ENCODE measurements at regions not wholly inside any gene's neighbourhood (a gene's known extent, or its start where the extent isn't known, plus 50 kb on each side); places are given as distances from the start of the nearest gene placed in this dataset.

- TF ChIP-seq EZH2phosphoT487 (IDR thresholded peaks at IDR 0.05; ENCODE audit: low read length), result no peak
- TF ChIP-seq EZH2 (optimal IDR thresholded peaks at IDR 0.05; ENCODE audit: low read depth, low read length), result no peak
- no peak for TF ChIP-seq CTCF (IDR thresholded peaks at IDR 0.05; ENCODE audit: low read length)
- no peak overlapping the region for H3K4me3 ChIP-seq (ENCODE audit: low read length)
- no peaks in the 10 kb centered on the region for H3K27me3 ChIP-seq (replicated peaks; ENCODE audit: insufficient read depth, low read length)
- no peak overlapping the region for H3K9ac ChIP-seq (ENCODE audit: low read length)
- no peak overlapping the region for H2AFZ ChIP-seq (ENCODE audit: low read length)
- H3K4me2 ChIP-seq (ENCODE audit: low read depth, low read length), result no peak overlapping the region
- no peaks in the 10 kb centered on the region for H3K9me2 ChIP-seq (replicated peaks; ENCODE audit: insufficient read depth, low read length)
- H3K27ac ChIP-seq (ENCODE audit: low read length), result no peak overlapping the region
- no peaks in the 10 kb centered on the region for H3K9me3 ChIP-seq (replicated peaks; ENCODE audit: insufficient read depth, low read length)
- H3F3A ChIP-seq (ENCODE audit: insufficient read depth, low read length), result no peaks in the 10 kb centered on the region
- H3K36me3 ChIP-seq (replicated peaks; ENCODE audit: insufficient read depth, low read length), result no peaks in the 10 kb centered on the region
- no peaks in the 10 kb centered on the region for H4K20me1 ChIP-seq (ENCODE audit: insufficient read depth, low read length)
- no peaks in the 10 kb centered on the region for H3K79me2 ChIP-seq (ENCODE audit: low read length)
- no peaks in the 10 kb centered on the region for H3K4me1 ChIP-seq (ENCODE audit: low read length)
- DNase-seq, result no peak
Observed at GRCh38 chr15:62779899-62780298, 262.6 kb upstream of the TPM1 start.

DNA sequence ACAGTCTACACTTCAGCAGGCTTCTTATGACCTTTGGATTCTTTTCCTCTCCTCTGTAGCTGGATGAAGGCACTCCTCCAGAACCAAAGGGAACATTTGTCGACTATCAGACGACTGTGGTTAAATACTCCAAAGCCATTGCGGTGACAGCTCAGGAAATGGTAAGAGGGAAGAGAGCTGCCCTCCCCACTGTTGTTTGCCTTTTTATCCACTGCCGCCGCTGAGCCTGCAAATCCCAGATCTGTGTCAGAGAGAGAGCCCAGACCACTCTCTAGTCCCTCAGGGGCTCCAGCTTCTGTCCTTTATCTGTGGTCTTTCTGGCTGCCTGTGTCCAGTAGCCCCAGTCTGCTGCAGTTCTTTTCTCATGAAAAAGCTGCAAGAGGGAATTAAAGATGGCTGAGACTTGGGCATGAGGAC, 261.5 kb upstream of the TPM1 start:
- no peaks in the 10 kb centered on the region for H3K27me3 ChIP-seq (replicated peaks; ENCODE audit: insufficient read depth, low read length)
- H2AFZ ChIP-seq (ENCODE audit: low read length), result no peak overlapping the region
- no peak overlapping the region for H3K4me2 ChIP-seq (ENCODE audit: low read depth, low read length)

DNA sequence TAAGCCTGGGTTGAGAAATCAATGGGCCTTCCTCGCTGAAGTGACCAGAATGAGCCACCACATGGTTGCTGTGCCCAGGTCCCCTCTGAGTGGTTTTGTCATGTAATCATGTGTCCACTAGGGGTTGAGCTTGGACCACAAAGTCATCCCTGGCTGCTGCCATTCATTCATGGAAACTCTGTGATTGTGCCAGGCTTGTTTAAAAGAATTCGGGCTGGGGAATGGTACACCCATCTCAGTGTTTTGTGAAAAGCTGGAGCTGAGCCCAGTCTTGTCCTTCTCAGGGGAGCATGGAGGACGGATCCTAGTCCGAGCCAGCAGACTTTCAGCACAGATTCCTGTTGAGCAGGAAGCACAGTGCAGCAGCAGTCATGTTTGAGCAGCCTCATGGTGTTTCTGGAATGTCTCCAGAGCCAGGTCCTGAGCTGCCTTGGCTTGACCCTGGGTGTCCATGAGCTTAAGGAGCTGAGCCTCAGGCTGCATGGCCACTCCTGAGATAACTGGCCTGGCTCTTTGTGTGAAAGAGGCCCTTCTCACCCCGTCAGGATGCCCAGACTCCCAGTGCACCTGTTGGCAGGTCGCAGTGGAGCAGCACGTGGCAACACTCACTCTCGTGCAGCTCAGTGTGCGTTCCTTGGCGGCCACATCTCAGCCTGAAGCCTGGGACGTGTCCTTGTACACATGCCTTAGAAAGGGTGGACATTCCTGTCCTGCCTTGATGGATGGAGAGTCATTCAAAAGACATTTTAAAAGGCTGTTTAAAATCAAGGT, 260.3 kb upstream of the TPM1 start:
- TF ChIP-seq EZH2phosphoT487 (IDR thresholded peaks at IDR 0.05; ENCODE audit: low read length) (no peak), EZH2 (optimal IDR thresholded peaks at IDR 0.05; ENCODE audit: low read depth, low read length) (no peak), CTCF (IDR thresholded peaks at IDR 0.05; ENCODE audit: low read length) (peak; percentile 51)
- no peaks in the 10 kb centered on the region for H4K20me1 ChIP-seq (ENCODE audit: insufficient read depth, low read length)
- H3K4me1 ChIP-seq (ENCODE audit: low read length), result no peaks in the 10 kb centered on the region
- no peaks in the 10 kb centered on the region for H3K27me3 ChIP-seq (replicated peaks; ENCODE audit: insufficient read depth, low read length)
- H3K9me3 ChIP-seq (replicated peaks; ENCODE audit: insufficient read depth, low read length), result no peaks in the 10 kb centered on the region
- H3F3A ChIP-seq (ENCODE audit: insufficient read depth, low read length), result no peaks in the 10 kb centered on the region
- H3K4me2 ChIP-seq (ENCODE audit: low read depth, low read length), result no peak overlapping the region
- DNase-seq, result peak; percentile 12
- no peaks in the 10 kb centered on the region for H3K9me2 ChIP-seq (replicated peaks; ENCODE audit: insufficient read depth, low read length)
- H3K4me3 ChIP-seq (ENCODE audit: low read length), result no peak overlapping the region
- H3K36me3 ChIP-seq (replicated peaks; ENCODE audit: insufficient read depth, low read length), result no peaks in the 10 kb centered on the region
- no peaks in the 10 kb centered on the region for H3K79me2 ChIP-seq (ENCODE audit: low read length)
- no peak overlapping the region for H3K9ac ChIP-seq (ENCODE audit: low read length)
- no peak overlapping the region for H3K27ac ChIP-seq (ENCODE audit: low read length)
- H2AFZ ChIP-seq (ENCODE audit: low read length), result no peak overlapping the region

More for the DNA sequence above, 261.5 kb upstream of the TPM1 start:
- Histone ChIP-seq H3K9me2 (replicated peaks; ENCODE audit: insufficient read depth, low read length) (no peaks in the 10 kb centered on the region), H3K4me1 (ENCODE audit: low read length) (no peaks in the 10 kb centered on the region), H3K36me3 (replicated peaks; ENCODE audit: insufficient read depth, low read length) (no peaks in the 10 kb centered on the region), H3K9ac (ENCODE audit: low read length) (no peak overlapping the region), H3F3A (ENCODE audit: insufficient read depth, low read length) (no peaks in the 10 kb centered on the region), H3K9me3 (replicated peaks; ENCODE audit: insufficient read depth, low read length) (no peaks in the 10 kb centered on the region), H3K4me3 (ENCODE audit: low read length) (no peak overlapping the region), H3K27ac (ENCODE audit: low read length) (no peak overlapping the region), H3K79me2 (ENCODE audit: low read length) (no peaks in the 10 kb centered on the region), H4K20me1 (ENCODE audit: insufficient read depth, low read length) (no peaks in the 10 kb centered on the region)
- TF ChIP-seq CTCF (IDR thresholded peaks at IDR 0.05; ENCODE audit: low read length), result no peak
- TF ChIP-seq EZH2 (optimal IDR thresholded peaks at IDR 0.05; ENCODE audit: low read depth, low read length), result no peak
- no peak for TF ChIP-seq EZH2phosphoT487 (IDR thresholded peaks at IDR 0.05; ENCODE audit: low read length)
- DNase-seq, result no peak

Measured in MM.1S (cell line).